HEK293 (cell line): ENCODE measurements at regions not wholly inside any gene's neighbourhood (a gene's known extent, or its start where the extent isn't known, plus 50 kb on each side); places are given as distances from the start of the nearest gene placed in this dataset.
"Not testable (repeated sequence)": the region's sequence is repeated elsewhere in the genome, so short reads cannot be mapped to it uniquely, and the experiment has no call there.

ENCODE experiments used
- CTCF ChIA-PET: fragments of 350-600 bp; formaldehyde crosslinking; extraction: SDS; loops from one replicate; lab custom pipeline; 2021; ENCODE audit warnings: antibody characterized with exemption; lab: Yijun Ruan, JAX
- POLR2A ChIA-PET: fragments of 300-600 bp; formaldehyde crosslinking; extraction: SDS; loops from one replicate; lab custom pipeline; 2020; ENCODE audit warnings: antibody characterized with exemption, inconsistent platforms; lab: Yijun Ruan, JAX
- H3K27ac ChIP-seq: fragments of 200-500 bp; sonication (Bioruptor generic); 2 replicates; pipeline ENCODE4 v1.5.1; 2014; ENCODE audit warnings: low read depth, low read length, control low read depth, inconsistent platforms; ENCODE audit errors: extremely low read depth
- H3K36me3 ChIP-seq, 2 experiments: fragments of 200-500 bp in 1 of 2; sonication (Bioruptor generic) in 1 of 2; 1 replicate in 1 of 2; 2 replicates in 1 of 2; pipeline ENCODE4 v1.5.1; 2014 to 2017; ENCODE audit warnings: inconsistent platforms in 2 of 2, low read length in 2 of 2; ENCODE audit not compliant: control insufficient read depth in 2 of 2, insufficient read depth in 1 of 2
- H3K4me1 ChIP-seq: fragments of 200-500 bp; sonication (Bioruptor generic); 2 replicates; pipeline ENCODE4 v1.5.1; 2014; ENCODE audit warnings: mild to moderate bottlenecking, low read length, inconsistent platforms; ENCODE audit not compliant: control insufficient read depth, insufficient read depth
- H3K4me3 ChIP-seq: 2 replicates; pipeline ENCODE4 v1.5.1; 2011; ENCODE audit warnings: low read depth, mild to moderate bottlenecking, control low read depth, low read length, moderate library complexity
- H3K9me3 ChIP-seq: fragments of 200-500 bp; sonication (Bioruptor generic); 2 replicates; pipeline ENCODE4 v1.5.1; 2014; ENCODE audit warnings: low read depth, low read length, inconsistent platforms; ENCODE audit not compliant: control insufficient read depth, insufficient read depth
- KLF1 ChIP-seq: fragments of 450-650 bp; formaldehyde crosslinking; IDR thresholded peaks from 2 replicates; pipeline ENCODE4 v1.5.1; 2016; ENCODE audit warnings: missing biosample characterization, missing genetic modification characterization
- MEIS1 ChIP-seq: sonication (generic); formaldehyde crosslinking; IDR thresholded peaks from 2 replicates; pipeline ENCODE4 v1.8.1; 2022; ENCODE audit warnings: missing genetic modification reagents, mild to moderate bottlenecking, borderline replicate concordance
- MZF1 ChIP-seq: fragments of 450-650 bp; formaldehyde crosslinking; IDR thresholded peaks from 2 replicates; pipeline ENCODE4 v1.5.1; 2017; ENCODE audit warnings: missing biosample characterization, missing genetic modification characterization, borderline replicate concordance
- TRIM28 ChIP-seq: IDR thresholded peaks from 2 replicates; pipeline ENCODE4 v1.6.1; 2011; ENCODE audit warnings: low read length, control low read depth, borderline replicate concordance
- ZNF146 ChIP-seq: fragments of 450-650 bp; formaldehyde crosslinking; IDR thresholded peaks from 2 replicates; pipeline ENCODE4 v1.5.1; 2016; ENCODE audit warnings: missing biosample characterization, missing genetic modification characterization
- ZNF404 ChIP-seq: fragments of 450-650 bp; formaldehyde crosslinking; IDR thresholded peaks from 2 replicates; pipeline ENCODE4 v1.5.1; 2017; ENCODE audit warnings: missing biosample characterization, missing genetic modification characterization
- ZNF596 ChIP-seq: fragments of 450-650 bp; IDR thresholded peaks from 2 replicates; pipeline ENCODE4 v1.5.0; 2018; ENCODE audit warnings: missing biosample characterization, mild to moderate bottlenecking, missing genetic modification characterization, moderate library complexity
- ZNF624 ChIP-seq: fragments of 450-650 bp; formaldehyde crosslinking; IDR thresholded peaks from 2 replicates; pipeline ENCODE4 v1.5.1; 2017; ENCODE audit warnings: missing biosample characterization, missing genetic modification characterization
- ZNF626 ChIP-seq: fragments of 450-650 bp; sonication (Bioruptor Pico); formaldehyde crosslinking; IDR thresholded peaks from 2 replicates; pipeline ENCODE4 v1.5.1; 2018; ENCODE audit warnings: missing biosample characterization, missing genetic modification characterization, inconsistent platforms
- ZNF664 ChIP-seq: fragments of 450-650 bp; formaldehyde crosslinking; IDR thresholded peaks from 2 replicates; pipeline ENCODE4 v1.5.1; 2016; ENCODE audit warnings: missing biosample characterization, missing genetic modification characterization
- TF ChIP-seq, protein P1 (sequence below): fragments of 450-650 bp; formaldehyde crosslinking; conservative IDR thresholded peaks from 2 replicates; pipeline ENCODE4 v1.5.1; 2016; ENCODE audit warnings: low read depth, missing biosample characterization, missing genetic modification characterization
- TF ChIP-seq, protein P2 (sequence below): fragments of 450-650 bp; formaldehyde crosslinking; IDR thresholded peaks from 2 replicates; pipeline ENCODE4 v1.5.1; 2016; ENCODE audit warnings: missing biosample characterization, missing genetic modification characterization
- TF ChIP-seq, protein P3 (sequence below): fragments of 450-650 bp; formaldehyde crosslinking; IDR thresholded peaks from 2 replicates; pipeline ENCODE4 v1.5.1; 2016; ENCODE audit warnings: missing biosample characterization, missing genetic modification characterization
- TF ChIP-seq, protein P4 (sequence below): fragments of 450-650 bp; formaldehyde crosslinking; IDR thresholded peaks from 2 replicates; pipeline ENCODE4 v1.5.1; 2016; ENCODE audit warnings: missing biosample characterization, missing genetic modification characterization
- TF ChIP-seq, protein P5 (sequence below): fragments of 450-650 bp; formaldehyde crosslinking; IDR thresholded peaks from 2 replicates; pipeline ENCODE4 v1.5.1; 2016; ENCODE audit warnings: missing biosample characterization, missing genetic modification characterization
- TF ChIP-seq, protein P6 (sequence below): fragments of 450-650 bp; formaldehyde crosslinking; IDR thresholded peaks from 2 replicates; pipeline ENCODE4 v1.5.1; 2016; ENCODE audit warnings: missing biosample characterization, missing genetic modification characterization

DNA sequence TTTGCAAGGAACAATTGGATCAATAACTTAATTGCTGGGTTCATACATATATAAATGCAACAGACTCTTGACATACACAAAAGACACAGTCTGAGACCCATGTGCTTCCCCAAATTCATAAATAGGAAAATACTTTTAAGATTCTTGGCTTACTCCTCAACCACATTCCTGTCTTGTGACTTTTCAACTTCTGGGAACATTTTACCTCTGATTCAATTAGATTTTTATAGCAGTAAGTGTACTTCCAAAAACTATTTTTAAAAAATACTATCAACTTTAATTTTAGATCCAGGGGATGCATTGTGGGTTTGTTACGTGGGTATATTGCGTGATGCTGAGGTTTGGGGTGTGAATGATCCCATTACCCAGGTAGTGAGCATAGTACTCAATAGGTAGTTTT is 406.7 kb downstream of the RPS6KC1 start:
- POLR2A ChIA-PET, result no interaction called here
- TF ChIP-seq, protein P1, sequence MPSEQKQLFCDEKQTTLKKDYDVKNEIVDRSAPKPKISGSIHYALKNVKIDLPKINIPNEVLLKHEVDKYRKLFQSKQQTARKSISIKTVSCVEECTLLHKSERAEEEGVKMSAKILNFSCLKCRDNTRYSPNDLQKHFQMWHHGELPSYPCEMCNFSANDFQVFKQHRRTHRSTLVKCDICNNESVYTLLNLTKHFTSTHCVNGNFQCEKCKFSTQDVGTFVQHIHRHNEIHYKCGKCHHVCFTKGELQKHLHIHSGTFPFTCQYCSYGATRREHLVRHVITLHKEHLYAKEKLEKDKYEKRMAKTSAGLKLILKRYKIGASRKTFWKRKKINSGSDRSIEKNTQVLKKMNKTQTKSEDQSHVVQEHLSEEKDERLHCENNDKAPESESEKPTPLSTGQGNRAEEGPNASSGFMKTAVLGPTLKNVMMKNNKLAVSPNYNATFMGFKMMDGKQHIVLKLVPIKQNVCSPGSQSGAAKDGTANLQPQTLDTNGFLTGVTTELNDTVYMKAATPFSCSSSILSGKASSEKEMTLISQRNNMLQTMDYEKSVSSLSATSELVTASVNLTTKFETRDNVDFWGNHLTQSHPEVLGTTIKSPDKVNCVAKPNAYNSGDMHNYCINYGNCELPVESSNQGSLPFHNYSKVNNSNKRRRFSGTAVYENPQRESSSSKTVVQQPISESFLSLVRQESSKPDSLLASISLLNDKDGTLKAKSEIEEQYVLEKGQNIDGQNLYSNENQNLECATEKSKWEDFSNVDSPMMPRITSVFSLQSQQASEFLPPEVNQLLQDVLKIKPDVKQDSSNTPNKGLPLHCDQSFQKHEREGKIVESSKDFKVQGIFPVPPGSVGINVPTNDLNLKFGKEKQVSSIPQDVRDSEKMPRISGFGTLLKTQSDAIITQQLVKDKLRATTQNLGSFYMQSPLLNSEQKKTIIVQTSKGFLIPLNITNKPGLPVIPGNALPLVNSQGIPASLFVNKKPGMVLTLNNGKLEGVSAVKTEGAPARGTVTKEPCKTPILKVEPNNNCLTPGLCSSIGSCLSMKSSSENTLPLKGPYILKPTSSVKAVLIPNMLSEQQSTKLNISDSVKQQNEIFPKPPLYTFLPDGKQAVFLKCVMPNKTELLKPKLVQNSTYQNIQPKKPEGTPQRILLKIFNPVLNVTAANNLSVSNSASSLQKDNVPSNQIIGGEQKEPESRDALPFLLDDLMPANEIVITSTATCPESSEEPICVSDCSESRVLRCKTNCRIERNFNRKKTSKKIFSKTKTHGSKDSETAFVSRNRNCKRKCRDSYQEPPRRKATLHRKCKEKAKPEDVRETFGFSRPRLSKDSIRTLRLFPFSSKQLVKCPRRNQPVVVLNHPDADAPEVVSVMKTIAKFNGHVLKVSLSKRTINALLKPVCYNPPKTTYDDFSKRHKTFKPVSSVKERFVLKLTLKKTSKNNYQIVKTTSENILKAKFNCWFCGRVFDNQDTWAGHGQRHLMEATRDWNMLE (tag by site-specific recombination), result no peak
- TF ChIP-seq ZNF664 (tag by site-specific recombination) (no peak), ZNF624 (tag by site-specific recombination) (no peak), ZNF404 (no peak), KLF1 (tag by site-specific recombination) (no peak), MZF1 (tag by site-specific recombination) (no peak), TRIM28 (no peak)
- TF ChIP-seq, protein P2, sequence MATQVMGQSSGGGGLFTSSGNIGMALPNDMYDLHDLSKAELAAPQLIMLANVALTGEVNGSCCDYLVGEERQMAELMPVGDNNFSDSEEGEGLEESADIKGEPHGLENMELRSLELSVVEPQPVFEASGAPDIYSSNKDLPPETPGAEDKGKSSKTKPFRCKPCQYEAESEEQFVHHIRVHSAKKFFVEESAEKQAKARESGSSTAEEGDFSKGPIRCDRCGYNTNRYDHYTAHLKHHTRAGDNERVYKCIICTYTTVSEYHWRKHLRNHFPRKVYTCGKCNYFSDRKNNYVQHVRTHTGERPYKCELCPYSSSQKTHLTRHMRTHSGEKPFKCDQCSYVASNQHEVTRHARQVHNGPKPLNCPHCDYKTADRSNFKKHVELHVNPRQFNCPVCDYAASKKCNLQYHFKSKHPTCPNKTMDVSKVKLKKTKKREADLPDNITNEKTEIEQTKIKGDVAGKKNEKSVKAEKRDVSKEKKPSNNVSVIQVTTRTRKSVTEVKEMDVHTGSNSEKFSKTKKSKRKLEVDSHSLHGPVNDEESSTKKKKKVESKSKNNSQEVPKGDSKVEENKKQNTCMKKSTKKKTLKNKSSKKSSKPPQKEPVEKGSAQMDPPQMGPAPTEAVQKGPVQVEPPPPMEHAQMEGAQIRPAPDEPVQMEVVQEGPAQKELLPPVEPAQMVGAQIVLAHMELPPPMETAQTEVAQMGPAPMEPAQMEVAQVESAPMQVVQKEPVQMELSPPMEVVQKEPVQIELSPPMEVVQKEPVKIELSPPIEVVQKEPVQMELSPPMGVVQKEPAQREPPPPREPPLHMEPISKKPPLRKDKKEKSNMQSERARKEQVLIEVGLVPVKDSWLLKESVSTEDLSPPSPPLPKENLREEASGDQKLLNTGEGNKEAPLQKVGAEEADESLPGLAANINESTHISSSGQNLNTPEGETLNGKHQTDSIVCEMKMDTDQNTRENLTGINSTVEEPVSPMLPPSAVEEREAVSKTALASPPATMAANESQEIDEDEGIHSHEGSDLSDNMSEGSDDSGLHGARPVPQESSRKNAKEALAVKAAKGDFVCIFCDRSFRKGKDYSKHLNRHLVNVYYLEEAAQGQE, result no peak
- no peaks in the 10 kb centered on the region for H3K9me3 ChIP-seq
- CTCF ChIA-PET, result no interaction called here
- H3K4me1 ChIP-seq, result no peaks in the 10 kb centered on the region
- no peak overlapping the region for H3K27ac ChIP-seq
- H3K36me3 ChIP-seq, result no peaks in the 10 kb centered on the region
- no peak overlapping the region for H3K4me3 ChIP-seq

DNA sequence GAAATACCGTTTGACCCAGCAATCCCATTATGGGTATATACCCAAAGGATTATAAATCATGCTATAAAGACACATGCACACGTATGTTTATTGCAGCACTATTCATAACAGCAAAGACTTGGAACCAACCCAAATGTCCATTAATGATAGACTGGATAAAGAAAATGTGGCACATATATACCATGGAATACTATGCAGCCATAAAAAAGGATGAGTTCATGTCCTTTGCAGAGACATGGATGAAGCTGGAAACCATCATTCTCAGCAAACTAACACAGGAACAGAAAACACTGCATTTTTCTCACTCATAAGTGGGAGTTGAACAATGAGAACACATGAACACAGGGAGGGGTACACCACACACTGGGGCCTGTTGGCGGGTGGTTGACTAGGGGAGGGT is 411.3 kb downstream of the RPS6KC1 start:
- H3K27ac ChIP-seq, H3K36me3 ChIP-seq, POLR2A ChIA-PET, H3K4me1 ChIP-seq, CTCF ChIA-PET, H3K4me3 ChIP-seq, H3K9me3 ChIP-seq: not testable (repeated sequence)
- peak; percentile 92 for TF ChIP-seq ZNF146
- TF ChIP-seq, protein P3, sequence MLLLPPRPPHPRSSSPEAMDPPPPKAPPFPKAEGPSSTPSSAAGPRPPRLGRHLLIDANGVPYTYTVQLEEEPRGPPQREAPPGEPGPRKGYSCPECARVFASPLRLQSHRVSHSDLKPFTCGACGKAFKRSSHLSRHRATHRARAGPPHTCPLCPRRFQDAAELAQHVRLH (tag by site-specific recombination), result peak; percentile 36; the same call in 1 of the 2 replicates

DNA sequence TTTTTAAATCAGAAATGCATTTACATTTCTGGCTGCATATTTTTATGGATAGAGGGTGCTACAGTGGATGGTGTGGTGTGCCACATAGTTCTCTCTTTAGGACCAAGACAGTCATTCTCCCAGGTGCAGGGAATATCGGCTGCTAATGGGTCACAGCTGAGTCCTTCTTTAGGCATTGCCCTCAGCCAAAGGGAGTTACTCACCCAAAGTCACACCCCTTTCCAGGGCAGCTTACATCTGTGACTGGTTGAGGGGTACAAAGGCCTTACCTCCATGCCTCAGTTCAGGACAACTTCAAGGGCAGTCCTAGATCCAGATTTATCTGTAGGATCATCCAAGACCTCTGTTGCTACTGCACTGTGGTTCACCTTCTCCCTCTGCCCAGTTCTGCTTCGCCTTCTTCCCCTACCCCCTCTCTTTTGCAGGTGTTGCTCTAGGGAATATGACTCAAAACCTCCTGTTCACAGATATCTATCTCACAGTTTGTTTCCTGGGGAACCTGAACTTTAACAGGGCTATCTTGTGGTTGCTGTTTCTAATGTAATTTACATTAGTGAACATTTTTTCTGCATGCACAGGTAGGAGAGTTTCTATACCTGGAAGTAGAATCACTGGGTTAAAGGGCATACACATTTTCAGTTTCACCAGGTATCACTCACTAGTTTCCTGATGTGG is 413.9 kb downstream of the RPS6KC1 start:
- ChIA-PET POLR2A (no interaction called here), CTCF (no interaction called here)
- Histone ChIP-seq H3K9me3 (no peaks in the 10 kb centered on the region), H3K27ac (no peak overlapping the region), H3K36me3 (no peaks in the 10 kb centered on the region), H3K4me3 (no peak overlapping the region), H3K4me1 (no peaks in the 10 kb centered on the region)
- TF ChIP-seq, protein P4, sequence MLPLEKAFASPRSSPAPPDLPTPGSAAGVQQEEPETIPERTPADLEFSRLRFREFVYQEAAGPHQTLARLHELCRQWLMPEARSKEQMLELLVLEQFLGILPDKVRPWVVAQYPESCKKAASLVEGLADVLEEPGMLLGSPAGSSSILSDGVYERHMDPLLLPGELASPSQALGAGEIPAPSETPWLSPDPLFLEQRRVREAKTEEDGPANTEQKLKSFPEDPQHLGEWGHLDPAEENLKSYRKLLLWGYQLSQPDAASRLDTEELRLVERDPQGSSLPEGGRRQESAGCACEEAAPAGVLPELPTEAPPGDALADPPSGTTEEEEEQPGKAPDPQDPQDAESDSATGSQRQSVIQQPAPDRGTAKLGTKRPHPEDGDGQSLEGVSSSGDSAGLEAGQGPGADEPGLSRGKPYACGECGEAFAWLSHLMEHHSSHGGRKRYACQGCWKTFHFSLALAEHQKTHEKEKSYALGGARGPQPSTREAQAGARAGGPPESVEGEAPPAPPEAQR (tag by site-specific recombination), result no peak
- TF ChIP-seq MEIS1 (CRISPR knock-in tag), result no peak
- TF ChIP-seq, protein P5, sequence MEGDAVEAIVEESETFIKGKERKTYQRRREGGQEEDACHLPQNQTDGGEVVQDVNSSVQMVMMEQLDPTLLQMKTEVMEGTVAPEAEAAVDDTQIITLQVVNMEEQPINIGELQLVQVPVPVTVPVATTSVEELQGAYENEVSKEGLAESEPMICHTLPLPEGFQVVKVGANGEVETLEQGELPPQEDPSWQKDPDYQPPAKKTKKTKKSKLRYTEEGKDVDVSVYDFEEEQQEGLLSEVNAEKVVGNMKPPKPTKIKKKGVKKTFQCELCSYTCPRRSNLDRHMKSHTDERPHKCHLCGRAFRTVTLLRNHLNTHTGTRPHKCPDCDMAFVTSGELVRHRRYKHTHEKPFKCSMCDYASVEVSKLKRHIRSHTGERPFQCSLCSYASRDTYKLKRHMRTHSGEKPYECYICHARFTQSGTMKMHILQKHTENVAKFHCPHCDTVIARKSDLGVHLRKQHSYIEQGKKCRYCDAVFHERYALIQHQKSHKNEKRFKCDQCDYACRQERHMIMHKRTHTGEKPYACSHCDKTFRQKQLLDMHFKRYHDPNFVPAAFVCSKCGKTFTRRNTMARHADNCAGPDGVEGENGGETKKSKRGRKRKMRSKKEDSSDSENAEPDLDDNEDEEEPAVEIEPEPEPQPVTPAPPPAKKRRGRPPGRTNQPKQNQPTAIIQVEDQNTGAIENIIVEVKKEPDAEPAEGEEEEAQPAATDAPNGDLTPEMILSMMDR (tag by site-specific recombination), result no peak
- TF ChIP-seq, protein P6, sequence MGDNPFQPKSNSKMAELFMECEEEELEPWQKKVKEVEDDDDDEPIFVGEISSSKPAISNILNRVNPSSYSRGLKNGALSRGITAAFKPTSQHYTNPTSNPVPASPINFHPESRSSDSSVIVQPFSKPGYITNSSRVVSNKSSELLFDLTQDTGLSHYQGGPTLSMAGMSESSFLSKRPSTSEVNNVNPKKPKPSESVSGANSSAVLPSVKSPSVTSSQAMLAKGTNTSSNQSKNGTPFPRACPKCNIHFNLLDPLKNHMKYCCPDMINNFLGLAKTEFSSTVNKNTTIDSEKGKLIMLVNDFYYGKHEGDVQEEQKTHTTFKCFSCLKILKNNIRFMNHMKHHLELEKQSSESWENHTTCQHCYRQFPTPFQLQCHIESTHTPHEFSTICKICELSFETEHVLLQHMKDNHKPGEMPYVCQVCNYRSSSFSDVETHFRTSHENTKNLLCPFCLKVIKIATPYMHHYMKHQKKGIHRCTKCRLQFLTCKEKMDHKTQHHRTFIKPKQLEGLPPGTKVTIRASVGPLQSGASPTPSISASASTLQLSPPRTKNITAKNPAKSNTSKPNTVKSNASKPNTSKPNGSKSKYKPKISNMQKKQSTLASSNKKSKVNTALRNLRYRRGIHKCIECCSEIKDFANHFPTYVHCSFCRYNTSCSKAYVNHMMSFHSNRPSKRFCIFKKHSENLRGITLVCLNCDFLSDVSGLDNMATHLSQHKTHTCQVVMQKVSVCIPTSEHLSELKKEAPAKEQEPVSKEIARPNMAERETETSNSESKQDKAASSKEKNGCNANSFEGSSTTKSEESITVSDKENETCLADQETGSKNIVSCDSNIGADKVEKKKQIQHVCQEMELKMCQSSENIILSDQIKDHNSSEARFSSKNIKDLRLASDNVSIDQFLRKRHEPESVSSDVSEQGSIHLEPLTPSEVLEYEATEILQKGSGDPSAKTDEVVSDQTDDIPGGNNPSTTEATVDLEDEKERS, result no peak
- TF ChIP-seq ZNF596, result no peak
- no peak for TF ChIP-seq ZNF626 (tag by site-specific recombination)
